Cardiac muscle cell (in vitro differentiated cells and primary cell): ENCODE measurements at regions not wholly inside any gene's neighbourhood (a gene's known extent, or its start where the extent isn't known, plus 50 kb on each side); places are given as distances from the start of the nearest gene placed in this dataset.

Experiments used
- DNase-seq, 2 donors: peaks; one replicate each; pipeline versions ENCODE4 v3.0.0 to v3.0.0-alpha.2; 2010 to 2017; ENCODE audit warnings: low read depth in 1 of 2, low spot score in 1 of 2
- H3K27ac ChIP-seq: fragments of 200-600 bp; sonication (generic); 2 replicates; pipeline ENCODE4 v1.5.1; 2016
- H3K27me3 ChIP-seq: fragments of 200-600 bp; sonication (generic); 2 replicates; pipeline ENCODE4 v1.6.0; 2016; ENCODE audit warnings: control low read depth
- H3K36me3 ChIP-seq: fragments of 200-600 bp; sonication (generic); 2 replicates; pipeline ENCODE4 v1.5.1; 2016; ENCODE audit warnings: control low read depth
- H3K4me1 ChIP-seq: fragments of 200-600 bp; sonication (generic); 2 replicates; pipeline ENCODE4 v1.8.1; 2017; ENCODE audit warnings: low read depth, mild to moderate bottlenecking, mixed run types
- H3K4me3 ChIP-seq: fragments of 200-600 bp; sonication (generic); 2 replicates; pipeline ENCODE4 v1.5.1; 2016; ENCODE audit warnings: mild to moderate bottlenecking
- H3K9me3 ChIP-seq: fragments of 200-600 bp; sonication (generic); 2 replicates; pipeline ENCODE4 v1.5.1; 2017; ENCODE audit warnings: low read depth, mild to moderate bottlenecking, control low read depth
- CTCF ChIP-seq: IDR thresholded peaks from 2 replicates; pipeline ENCODE4 v1.5.1; 2012; ENCODE audit warnings: low read depth, mild to moderate bottlenecking, low read length

- TF ChIP-seq CTCF = no peak
- no peaks in the 10 kb centered on the region for H3K27me3 ChIP-seq
- no peaks in the 10 kb centered on the region for H3K9me3 ChIP-seq
- H3K4me3 ChIP-seq = no peak overlapping the region
- H3K36me3 ChIP-seq = no peaks in the 10 kb centered on the region
- peaks cover 16% of the 10 kb centered on the region for H3K4me1 ChIP-seq
- no peak overlapping the region for H3K27ac ChIP-seq
- DNase-seq = no peak
These were observed 159.0 kb downstream of the PJA2 start for GRCh38 chr5:109250533-109251329.

DNA sequence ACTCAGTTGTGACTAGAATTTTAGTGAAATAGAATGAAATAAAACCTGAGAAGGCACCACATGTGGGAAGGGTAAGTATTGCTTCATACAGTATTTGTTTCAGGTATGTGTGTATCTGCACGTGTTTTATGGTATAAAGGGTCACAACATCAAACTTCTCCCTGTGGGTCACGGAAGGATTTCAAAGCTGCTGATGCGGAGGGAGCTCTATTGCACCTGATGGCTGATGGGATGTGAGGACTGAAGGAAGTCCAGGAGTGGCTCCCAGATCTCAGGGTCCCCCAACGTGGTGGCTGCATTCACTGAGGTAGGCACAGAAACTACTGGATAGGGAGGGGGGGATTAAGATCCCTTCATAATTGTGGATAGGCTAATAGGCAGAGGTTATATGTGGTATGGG lies 159.7 kb downstream of the PJA2 start:
- no peaks in the 10 kb centered on the region for H3K36me3 ChIP-seq
- H3K27ac ChIP-seq = no peak overlapping the region

GRCh38 chr5:109249126-109249525 lies 160.6 kb downstream of the PJA2 start:
- no peaks in the 10 kb centered on the region for H3K27me3 ChIP-seq
- H3K4me1 ChIP-seq = peaks cover 3% of the 10 kb centered on the region
- TF ChIP-seq CTCF = no peak
- H3K36me3 ChIP-seq = no peaks in the 10 kb centered on the region
- DNase-seq = no peak
- H3K9me3 ChIP-seq = no peaks in the 10 kb centered on the region
- H3K4me3 ChIP-seq = no peak overlapping the region
- no peak overlapping the region for H3K27ac ChIP-seq

More for the DNA sequence above, 159.7 kb downstream of the PJA2 start:
- peaks cover 12% of the 10 kb centered on the region for H3K4me1 ChIP-seq
- no peak for TF ChIP-seq CTCF
- H3K27me3 ChIP-seq = no peaks in the 10 kb centered on the region
- H3K4me3 ChIP-seq = no peak overlapping the region
- no peaks in the 10 kb centered on the region for H3K9me3 ChIP-seq
- DNase-seq = no peak

DNA sequence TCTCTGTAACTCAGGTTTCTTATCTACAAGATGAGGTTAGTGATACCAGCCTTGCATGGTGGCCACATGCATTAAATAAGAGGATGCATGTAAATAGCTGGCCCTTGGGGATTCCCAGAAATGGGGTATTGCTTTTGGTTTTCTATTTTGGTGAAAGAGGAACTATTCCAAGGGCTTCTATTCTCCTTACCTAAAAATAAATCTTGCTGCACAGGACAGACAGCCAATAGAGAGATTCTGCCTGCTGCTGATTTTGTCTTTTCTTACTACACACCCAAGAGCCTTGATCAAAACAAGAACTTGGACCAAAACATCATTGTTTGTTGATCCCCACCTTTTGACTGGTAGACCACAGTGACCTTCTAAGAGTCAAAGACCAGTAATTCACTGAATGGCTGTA lies 161.8 kb downstream of the PJA2 start:
- no peak overlapping the region for H3K4me3 ChIP-seq
- no peaks in the 10 kb centered on the region for H3K9me3 ChIP-seq
- no peak overlapping the region for H3K27ac ChIP-seq
- no peak for DNase-seq
- no peaks in the 10 kb centered on the region for H3K4me1 ChIP-seq
- no peaks in the 10 kb centered on the region for H3K36me3 ChIP-seq
- TF ChIP-seq CTCF = no peak
- no peaks in the 10 kb centered on the region for H3K27me3 ChIP-seq

DNA sequence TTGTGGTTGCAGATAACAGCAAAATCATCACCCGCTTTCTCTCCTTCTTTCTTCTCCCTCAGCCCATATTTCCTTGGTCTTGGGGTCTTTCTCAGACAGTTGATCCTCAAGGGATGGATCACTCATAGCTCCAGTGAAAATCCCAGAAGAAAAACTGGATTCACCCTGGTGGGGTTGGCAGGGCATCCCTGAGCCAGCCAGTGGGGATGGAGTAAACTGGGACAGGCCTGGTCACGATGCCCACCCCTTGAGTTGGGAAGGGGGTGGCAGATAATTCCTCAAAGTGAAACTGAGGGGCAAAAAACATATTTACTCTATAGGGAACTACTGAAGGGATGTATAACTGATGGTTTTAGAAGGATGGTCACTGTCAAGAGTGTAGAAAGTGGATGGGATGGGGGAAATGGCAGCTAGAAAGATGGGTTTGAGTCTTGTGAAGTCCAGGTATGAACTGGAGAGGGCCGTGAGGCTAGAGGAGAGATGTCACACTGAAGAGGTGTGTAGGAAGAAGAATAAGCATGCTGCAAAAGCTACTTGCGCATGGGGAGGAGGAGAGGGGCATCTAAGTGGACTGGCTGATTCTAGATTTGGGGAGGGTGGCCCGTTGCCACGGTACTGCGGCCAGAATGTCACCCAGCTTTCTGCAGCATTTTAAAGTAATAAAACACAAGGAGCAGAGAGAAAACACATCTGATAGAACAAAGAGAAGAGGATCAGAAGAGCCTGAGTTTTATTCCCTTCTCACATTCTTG lies 162.8 kb downstream of the PJA2 start:
- H3K36me3 ChIP-seq = no peaks in the 10 kb centered on the region
- no peak overlapping the region for H3K4me3 ChIP-seq
- no peak overlapping the region for H3K27ac ChIP-seq
- no peak for TF ChIP-seq CTCF
- no peaks in the 10 kb centered on the region for H3K4me1 ChIP-seq
- no peak for DNase-seq
- no peaks in the 10 kb centered on the region for H3K9me3 ChIP-seq
- H3K27me3 ChIP-seq = no peaks in the 10 kb centered on the region
